ENCODE measurements at regions not wholly inside any gene's neighbourhood (a gene's known extent, or its start where the extent isn't known, plus 50 kb on each side); places are given as distances from the start of the nearest gene placed in this dataset.

DNA sequence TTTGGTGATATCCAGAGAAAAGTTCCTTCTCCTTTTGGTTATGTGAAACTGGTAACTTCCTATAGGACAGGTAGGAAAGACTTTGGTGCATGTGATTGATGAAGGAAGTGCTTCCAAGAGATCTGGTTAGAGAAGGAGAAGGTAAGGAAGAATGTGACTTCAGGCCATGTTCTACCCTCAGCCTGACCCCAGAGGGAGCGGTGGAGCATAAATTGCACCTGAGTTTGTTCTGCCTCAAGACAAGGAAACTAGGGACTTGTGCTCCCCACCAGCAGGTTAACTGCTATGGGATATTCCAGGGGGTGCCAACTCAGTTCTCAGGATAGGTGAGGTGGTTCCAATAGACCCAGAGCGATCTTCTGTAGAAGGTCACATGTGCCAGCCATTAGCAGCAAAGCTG is 299.3 kb upstream of the XYLT1 start:
- no peak for TF ChIP-seq ZNF274 (IDR thresholded peaks at IDR 0.05; ENCODE audit: low read depth, low read length)
- no peak for TF ChIP-seq SUZ12 (IDR thresholded peaks at IDR 0.05; ENCODE audit: extremely low read depth, insufficient read depth, insufficient read length)
